Tibial nerve (tissue), 4 donors: ENCODE measurements at regions not wholly inside any gene's neighbourhood (a gene's known extent, or its start where the extent isn't known, plus 50 kb on each side); places are given as distances from the start of the nearest gene placed in this dataset.
A peak's percentile ranks its signal among the peaks of the same experiment; 100 is the strongest.
"Not testable (repeated sequence)": the region's sequence is repeated elsewhere in the genome, so short reads cannot be mapped to it uniquely, and the experiment has no call there.

Experiments
- DNase-seq, 2 donors: peaks; one replicate each; pipeline ENCODE4 v3.0.0-alpha.2; 2019; ENCODE audit warnings: low spot score in 2 of 2
- H3K27ac ChIP-seq, 4 donors: fragments of 200-600 bp; sonication (generic) in 3 of 4; one replicate each; pipeline ENCODE4 v1.5.1; 2017 to 2019; ENCODE audit warnings: mild to moderate bottlenecking in 1 of 4
- H3K27me3 ChIP-seq, 2 donors: fragments of 200-600 bp; sonication (generic) in 1 of 2; one replicate each; pipeline versions ENCODE4 v1.5.1 to v1.6.0; 2017 to 2019
- H3K36me3 ChIP-seq, 3 donors: fragments of 200-600 bp; sonication (generic); one replicate each; pipeline ENCODE4 v1.5.1; 2018 to 2019
- H3K4me1 ChIP-seq, 4 donors: fragments of 200-600 bp; sonication (generic) in 3 of 4; one replicate each; pipeline ENCODE4 v1.5.1; 2017 to 2019
- H3K4me3 ChIP-seq, 4 donors: fragments of 200-600 bp; sonication (generic) in 3 of 4; one replicate each; pipeline ENCODE4 v1.5.1; 2017 to 2019; ENCODE audit warnings: mild to moderate bottlenecking in 1 of 4, moderate library complexity in 1 of 4
- H3K9me3 ChIP-seq, 4 donors: fragments of 200-600 bp; sonication (generic) in 3 of 4; one replicate each; pipeline ENCODE4 v1.5.1; 2017 to 2019
- EP300 ChIP-seq, 2 donors: sonication (generic); formaldehyde crosslinking; IDR thresholded peaks; one replicate each; pipeline ENCODE4 v1.6.1; 2017; ENCODE audit warnings: antibody characterized with exemption in 2 of 2, mild to moderate bottlenecking in 1 of 2
- POLR2A ChIP-seq, 2 donors: fragments of 450-650 bp; IDR thresholded peaks; one replicate each; pipeline ENCODE4 v1.6.1; 2017; ENCODE audit warnings: antibody characterized with exemption in 2 of 2, mild to moderate bottlenecking in 2 of 2, moderate library complexity in 2 of 2
- WGBS, 2 donors: methylation state at CpG; one replicate each; pipeline ENCODE4 v1.1.5; 2018; 5-methylcytosine and 5-hydroxymethylcytosine counted together
- TF ChIP-seq, protein P1 (sequence below), 5 experiments: fragments of 200-600 bp in 3 of 5; fragments of 450-650 bp in 2 of 5; sonication (generic) in 3 of 5; IDR thresholded peaks; one replicate each; pipeline ENCODE4 v1.5.1; 2016 to 2019; ENCODE audit warnings: antibody characterized with exemption in 5 of 5, mild to moderate bottlenecking in 3 of 5, moderate library complexity in 2 of 5

DNA sequence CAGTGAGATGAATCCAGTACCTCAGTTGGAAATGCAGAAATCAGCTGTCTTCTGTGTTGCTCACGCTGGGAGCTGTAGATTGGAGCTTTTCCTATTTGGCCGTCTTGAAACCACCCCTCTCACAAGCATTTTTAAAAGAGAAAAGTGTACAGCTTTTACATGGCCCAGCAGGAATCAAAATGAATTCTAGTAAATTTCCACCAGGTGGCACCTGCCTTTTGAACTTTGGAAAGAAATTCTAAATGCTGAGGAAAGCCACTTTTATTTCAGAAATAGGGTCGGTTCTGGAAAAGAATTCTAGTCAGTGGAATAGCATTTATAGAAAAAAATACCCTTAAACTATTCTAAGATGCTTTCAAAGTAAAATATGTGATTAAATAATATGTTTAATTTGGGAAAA is 647.8 kb downstream of the CD109 start:
- Histone ChIP-seq H3K4me1 (no peaks in the 10 kb centered on the region), H3K9me3 (no peaks in the 10 kb centered on the region), H3K36me3 (no peaks in the 10 kb centered on the region), H3K27ac (peak overlapping the region in 1 of 4 donors; percentile 20), H3K4me3 (no peak overlapping the region), H3K27me3 (no peaks in the 10 kb centered on the region)
- 64 to 70% methylated on average over 3 of the region's 3 CpGs for WGBS, 2 donors
- no peak for DNase-seq
- TF ChIP-seq POLR2A (IDR thresholded peaks at IDR 0.05): no peak
- TF ChIP-seq, protein P1, sequence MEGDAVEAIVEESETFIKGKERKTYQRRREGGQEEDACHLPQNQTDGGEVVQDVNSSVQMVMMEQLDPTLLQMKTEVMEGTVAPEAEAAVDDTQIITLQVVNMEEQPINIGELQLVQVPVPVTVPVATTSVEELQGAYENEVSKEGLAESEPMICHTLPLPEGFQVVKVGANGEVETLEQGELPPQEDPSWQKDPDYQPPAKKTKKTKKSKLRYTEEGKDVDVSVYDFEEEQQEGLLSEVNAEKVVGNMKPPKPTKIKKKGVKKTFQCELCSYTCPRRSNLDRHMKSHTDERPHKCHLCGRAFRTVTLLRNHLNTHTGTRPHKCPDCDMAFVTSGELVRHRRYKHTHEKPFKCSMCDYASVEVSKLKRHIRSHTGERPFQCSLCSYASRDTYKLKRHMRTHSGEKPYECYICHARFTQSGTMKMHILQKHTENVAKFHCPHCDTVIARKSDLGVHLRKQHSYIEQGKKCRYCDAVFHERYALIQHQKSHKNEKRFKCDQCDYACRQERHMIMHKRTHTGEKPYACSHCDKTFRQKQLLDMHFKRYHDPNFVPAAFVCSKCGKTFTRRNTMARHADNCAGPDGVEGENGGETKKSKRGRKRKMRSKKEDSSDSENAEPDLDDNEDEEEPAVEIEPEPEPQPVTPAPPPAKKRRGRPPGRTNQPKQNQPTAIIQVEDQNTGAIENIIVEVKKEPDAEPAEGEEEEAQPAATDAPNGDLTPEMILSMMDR (IDR thresholded peaks at IDR 0.05): peak in 1 of 5 experiments; percentile 9
- TF ChIP-seq EP300 (IDR thresholded peaks at IDR 0.05): no peak

DNA sequence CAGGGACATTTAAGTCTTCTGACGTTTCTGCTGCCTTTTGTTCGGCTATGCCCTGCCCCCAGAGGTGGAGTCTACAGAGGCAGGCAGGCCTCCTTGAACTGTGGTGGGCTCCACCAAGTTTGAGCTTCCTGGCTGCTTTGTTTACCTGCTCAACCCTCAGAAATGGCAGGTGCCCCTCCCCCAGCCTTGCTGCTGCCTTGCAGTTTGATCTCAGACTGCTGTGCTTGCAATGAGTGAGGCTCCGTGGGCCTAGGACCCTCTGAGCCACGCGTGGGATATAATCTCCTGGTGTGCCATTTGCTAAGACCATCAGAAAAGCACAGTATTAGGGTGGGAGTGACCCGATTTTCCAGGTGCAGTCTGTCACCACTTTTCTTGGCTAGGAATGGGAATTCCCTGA is 647.3 kb downstream of the CD109 start:
- 82 to 86% methylated on average over 6 of the region's 6 CpGs for WGBS, 2 donors

DNA sequence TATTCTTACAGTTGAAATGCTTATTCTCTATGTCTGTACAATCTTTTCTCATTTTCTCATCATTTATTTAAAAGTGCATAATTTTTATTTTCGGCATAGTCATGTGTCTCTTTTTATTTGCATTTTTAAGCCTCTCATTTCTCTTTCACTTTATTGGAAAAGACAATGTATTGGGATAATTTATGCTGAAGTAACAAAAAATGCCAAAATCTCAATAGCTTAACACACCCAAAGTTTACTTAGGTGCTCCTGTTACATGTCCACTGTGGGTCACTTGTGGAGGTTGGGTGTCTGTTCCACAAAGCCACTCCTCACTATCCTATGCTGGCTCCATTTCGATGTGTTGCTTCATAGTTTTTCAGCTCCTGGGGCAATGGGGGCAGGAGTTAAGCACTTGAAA is 638.7 kb downstream of the CD109 start:
- H3K4me1 ChIP-seq: no peaks in the 10 kb centered on the region
- no peaks in the 10 kb centered on the region for H3K27me3 ChIP-seq
- TF ChIP-seq EP300 (IDR thresholded peaks at IDR 0.05) (no peak), POLR2A (IDR thresholded peaks at IDR 0.05) (no peak)
- no peak for DNase-seq
- H3K36me3 ChIP-seq: no peaks in the 10 kb centered on the region
- 84 to 90% methylated on average over 2 of the region's 2 CpGs for WGBS, 2 donors
- H3K9me3 ChIP-seq: no peaks in the 10 kb centered on the region
- H3K27ac ChIP-seq: no peak overlapping the region
- H3K4me3 ChIP-seq: no peak overlapping the region

More for the DNA sequence above, 647.3 kb downstream of the CD109 start:
- not testable (repeated sequence) for H3K9me3 ChIP-seq, H3K36me3 ChIP-seq, DNase-seq, H3K27ac ChIP-seq, H3K4me3 ChIP-seq, H3K27me3 ChIP-seq, H3K4me1 ChIP-seq

GRCh38 chr6:74333406-74333805 is 637.4 kb downstream of the CD109 start:
- Histone ChIP-seq H3K27ac (no peak overlapping the region), H3K4me1 (no peaks in the 10 kb centered on the region), H3K4me3 (no peak overlapping the region), H3K9me3 (no peaks in the 10 kb centered on the region), H3K36me3 (no peaks in the 10 kb centered on the region), H3K27me3 (no peaks in the 10 kb centered on the region)
- no peak for DNase-seq
- TF ChIP-seq EP300 (IDR thresholded peaks at IDR 0.05) (no peak), POLR2A (IDR thresholded peaks at IDR 0.05) (no peak)
- TF ChIP-seq, protein P1 (IDR thresholded peaks at IDR 0.05): no peak

DNA sequence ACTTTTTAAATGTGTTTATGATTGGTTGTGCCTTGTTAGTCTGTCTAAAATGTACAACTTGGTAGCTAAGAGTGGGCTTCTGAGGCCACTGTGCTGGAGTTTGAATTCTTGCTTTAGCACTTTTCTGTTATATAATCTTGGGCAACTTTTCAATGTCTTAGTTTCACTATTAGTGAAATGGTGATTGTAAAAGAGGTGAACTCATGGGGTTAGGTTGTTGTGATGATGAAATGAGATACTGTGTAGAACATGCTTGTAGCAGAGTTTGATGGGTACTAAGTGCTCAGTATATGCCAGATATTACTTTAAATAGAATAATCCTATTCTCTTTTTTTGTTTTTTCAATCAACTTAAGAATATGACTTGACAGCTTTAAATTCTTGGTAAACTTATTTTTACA is 624.7 kb downstream of the CD109 start:
- no peaks in the 10 kb centered on the region for H3K27me3 ChIP-seq
- no peak for DNase-seq
- H3K27ac ChIP-seq: no peak overlapping the region
- no peaks in the 10 kb centered on the region for H3K36me3 ChIP-seq
- no peak overlapping the region for H3K4me3 ChIP-seq
- no peaks in the 10 kb centered on the region for H3K9me3 ChIP-seq
- no peak for TF ChIP-seq POLR2A (IDR thresholded peaks at IDR 0.05)
- no peak for TF ChIP-seq EP300 (IDR thresholded peaks at IDR 0.05)
- TF ChIP-seq, protein P1 (IDR thresholded peaks at IDR 0.05): no peak
- peaks cover 0 to 10% (median 3%) of the 10 kb centered on the region in 4 donors for H3K4me1 ChIP-seq

GRCh38 chr6:74320074-74320473 is 624.1 kb downstream of the CD109 start:
- Histone ChIP-seq H3K36me3 (no peaks in the 10 kb centered on the region), H3K9me3 (no peaks in the 10 kb centered on the region), H3K27me3 (no peaks in the 10 kb centered on the region), H3K4me1 (peaks cover 0 to 10% (median 3%) of the 10 kb centered on the region in 4 donors), H3K4me3 (no peak overlapping the region), H3K27ac (no peak overlapping the region)
- DNase-seq: no peak
- TF ChIP-seq, protein P1 (IDR thresholded peaks at IDR 0.05): no peak
- TF ChIP-seq EP300 (IDR thresholded peaks at IDR 0.05) (no peak), POLR2A (IDR thresholded peaks at IDR 0.05) (no peak)
